OCI-LY3 (cell line): ENCODE measurements at regions not wholly inside any gene's neighbourhood (a gene's known extent, or its start where the extent isn't known, plus 50 kb on each side); places are given as distances from the start of the nearest gene placed in this dataset.

ENCODE experiments used
- H2AFZ ChIP-seq: fragments of 200-600, 300-600 bp; shearing (Covaris generic); 2 replicates; pipeline ENCODE4 v1.6.0; 2014; ENCODE audit warnings: antibody characterized with exemption, low read depth, low read length
- H3K27ac ChIP-seq: fragments of 200-600, 300-600 bp; sonication (generic); 2 replicates; pipeline ENCODE4 v1.5.1; 2014; ENCODE audit warnings: mild to moderate bottlenecking, low read length, moderate library complexity, mixed read lengths
- H3K27me3 ChIP-seq: fragments of 200-600, 300-600 bp; sonication (generic); 2 replicates; pipeline ENCODE4 v1.6.1; 2014; ENCODE audit warnings: low read depth, low read length, mixed read lengths
- H3K36me3 ChIP-seq: fragments of 200-600, 300-600 bp; sonication (generic); replicated peaks from 2 replicates; pipeline ENCODE3; 2014; ENCODE audit warnings: low read depth, low read length, mixed read lengths
- H3K4me1 ChIP-seq: fragments of 300-600, 200-600 bp; sonication (generic); 2 replicates; pipeline ENCODE4 v1.6.1; 2014; ENCODE audit warnings: low read length, mixed read lengths
- H3K4me2 ChIP-seq: fragments of 200-600, 300-600 bp; sonication (generic); 2 replicates; pipeline ENCODE4 v1.6.1; 2014; ENCODE audit warnings: low read length, mixed read lengths
- H3K4me3 ChIP-seq: fragments of 300-600, 200-600 bp; sonication (generic); 2 replicates; pipeline ENCODE4 v1.5.1; 2014; ENCODE audit warnings: antibody characterized with exemption, mild to moderate bottlenecking, low read length, moderate library complexity
- H3K79me2 ChIP-seq: fragments of 300-600, 200-600 bp; shearing (Covaris generic); 2 replicates; pipeline ENCODE4 v1.6.1; 2014; ENCODE audit warnings: mild to moderate bottlenecking, low read length, mixed read lengths
- H3K9ac ChIP-seq: fragments of 300-600, 200-600 bp; shearing (Covaris generic); 2 replicates; pipeline ENCODE4 v1.6.0; 2014; ENCODE audit warnings: mild to moderate bottlenecking, low read length, moderate library complexity
- H3K9me3 ChIP-seq: fragments of 200-600, 300-600 bp; shearing (Covaris generic); 2 replicates; pipeline ENCODE4 v1.6.1; 2014; ENCODE audit warnings: low read length, mixed read lengths; ENCODE audit not compliant: insufficient read depth
- H4K20me1 ChIP-seq: fragments of 200-600, 300-600 bp; sonication (generic); 2 replicates; pipeline ENCODE4 v1.6.1; 2016; ENCODE audit warnings: low read length, mixed read lengths; ENCODE audit not compliant: insufficient read depth
- CTCF ChIP-seq: fragments of 200-600, 300-600 bp; sonication (generic); IDR thresholded peaks from 2 replicates; pipeline ENCODE4 v1.5.1; 2014; ENCODE audit warnings: antibody characterized with exemption, low read length, low read depth
- EZH2phosphoT487 ChIP-seq: fragments of 200-600 bp; shearing (Covaris generic); IDR thresholded peaks from 2 replicates; pipeline ENCODE4 v1.6.1; 2018; ENCODE audit warnings: antibody characterized with exemption, mixed run types, low read depth

GRCh38 chr21:35862969-35863368 lies 197.4 kb downstream of the SETD4 start:
- no peaks in the 10 kb centered on the region for H3K36me3 ChIP-seq
- TF ChIP-seq EZH2phosphoT487 (no peak), CTCF (no peak)
- no peaks in the 10 kb centered on the region for H3K79me2 ChIP-seq
- no peak overlapping the region for H3K4me2 ChIP-seq
- H3K9ac ChIP-seq: no peak overlapping the region
- H3K4me1 ChIP-seq: no peaks in the 10 kb centered on the region
- no peak overlapping the region for H3K27ac ChIP-seq
- no peak overlapping the region for H3K4me3 ChIP-seq
- H4K20me1 ChIP-seq: no peaks in the 10 kb centered on the region
- no peaks in the 10 kb centered on the region for H3K9me3 ChIP-seq
- no peak overlapping the region for H2AFZ ChIP-seq
- H3K27me3 ChIP-seq: peaks cover 9% of the 10 kb centered on the region; the same call in 1 of the 2 replicates

GRCh38 chr21:35861661-35862060 lies 198.7 kb downstream of the SETD4 start:
- H3K9ac ChIP-seq: no peak overlapping the region
- H4K20me1 ChIP-seq: no peaks in the 10 kb centered on the region
- H3K4me1 ChIP-seq: no peaks in the 10 kb centered on the region
- TF ChIP-seq CTCF (no peak), EZH2phosphoT487 (no peak)
- H3K79me2 ChIP-seq: no peaks in the 10 kb centered on the region
- H3K27me3 ChIP-seq: peaks cover 9% of the 10 kb centered on the region; the same call in 1 of the 2 replicates
- no peak overlapping the region for H3K27ac ChIP-seq
- no peak overlapping the region for H2AFZ ChIP-seq
- no peaks in the 10 kb centered on the region for H3K36me3 ChIP-seq
- H3K9me3 ChIP-seq: no peaks in the 10 kb centered on the region
- H3K4me3 ChIP-seq: no peak overlapping the region
- no peak overlapping the region for H3K4me2 ChIP-seq

GRCh38 chr21:35860189-35860869 lies 200.0 kb downstream of the SETD4 start:
- no peak for TF ChIP-seq EZH2phosphoT487
- no peak for TF ChIP-seq CTCF
- no peaks in the 10 kb centered on the region for H3K36me3 ChIP-seq
- no peak overlapping the region for H3K4me3 ChIP-seq
- no peaks in the 10 kb centered on the region for H4K20me1 ChIP-seq
- no peaks in the 10 kb centered on the region for H3K9me3 ChIP-seq
- H3K27ac ChIP-seq: no peak overlapping the region
- H3K4me1 ChIP-seq: no peaks in the 10 kb centered on the region
- no peak overlapping the region for H3K4me2 ChIP-seq
- H3K9ac ChIP-seq: no peak overlapping the region
- H3K79me2 ChIP-seq: no peaks in the 10 kb centered on the region
- peaks cover 9% of the 10 kb centered on the region; the same call in 1 of the 2 replicates for H3K27me3 ChIP-seq
- H2AFZ ChIP-seq: no peak overlapping the region

- no peak overlapping the region for H3K4me2 ChIP-seq
- no peaks in the 10 kb centered on the region for H3K79me2 ChIP-seq
- H3K9ac ChIP-seq: no peak overlapping the region
- no peaks in the 10 kb centered on the region for H3K4me1 ChIP-seq
- no peak overlapping the region for H3K4me3 ChIP-seq
- no peak overlapping the region for H2AFZ ChIP-seq
- H3K9me3 ChIP-seq: no peaks in the 10 kb centered on the region
- H3K27me3 ChIP-seq: peaks cover 9% of the 10 kb centered on the region; the same call in 1 of the 2 replicates
- H4K20me1 ChIP-seq: no peaks in the 10 kb centered on the region
- H3K36me3 ChIP-seq: no peaks in the 10 kb centered on the region
- TF ChIP-seq CTCF: no peak
- no peak for TF ChIP-seq EZH2phosphoT487
- no peak overlapping the region for H3K27ac ChIP-seq
These were observed 200.6 kb downstream of the SETD4 start for GRCh38 chr21:35859677-35860076.
